Left hindlimb (tissue), 1 donor: ENCODE measurements at regions not wholly inside any gene's neighbourhood (a gene's known extent, or its start where the extent isn't known, plus 50 kb on each side); places are given as distances from the start of the nearest gene placed in this dataset.

Experiments
- DNase-seq: peaks from one replicate; pipeline ENCODE4 v3.0.0-alpha.2; 2018

GRCh38 chr5:159602434-159602833, 272.1 kb upstream of the IL12B start:
- DNase-seq: no peak

DNA sequence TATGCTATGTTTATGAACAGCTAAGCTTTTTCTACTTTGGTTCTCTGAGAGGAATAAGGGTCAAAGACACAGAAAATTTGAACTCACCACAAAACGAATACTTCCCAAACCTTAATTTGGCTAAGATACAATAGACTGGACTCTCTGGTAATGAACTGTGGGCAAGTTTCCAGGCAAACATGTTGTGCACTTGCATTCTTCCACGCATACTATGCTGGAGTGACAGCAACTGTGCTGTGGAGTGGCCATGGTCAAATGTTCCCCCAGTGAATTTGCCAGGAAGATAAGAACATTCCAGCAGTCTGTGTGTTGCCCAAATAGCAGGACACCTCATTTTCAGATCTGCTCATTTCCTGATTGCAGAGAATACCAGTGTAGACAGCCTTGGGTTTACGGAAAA, 275.3 kb upstream of the IL12B start:
- DNase-seq: no peak

- DNase-seq: no peak
Measured at GRCh38 chr5:159609359-159609758, 279.1 kb upstream of the IL12B start.

DNA sequence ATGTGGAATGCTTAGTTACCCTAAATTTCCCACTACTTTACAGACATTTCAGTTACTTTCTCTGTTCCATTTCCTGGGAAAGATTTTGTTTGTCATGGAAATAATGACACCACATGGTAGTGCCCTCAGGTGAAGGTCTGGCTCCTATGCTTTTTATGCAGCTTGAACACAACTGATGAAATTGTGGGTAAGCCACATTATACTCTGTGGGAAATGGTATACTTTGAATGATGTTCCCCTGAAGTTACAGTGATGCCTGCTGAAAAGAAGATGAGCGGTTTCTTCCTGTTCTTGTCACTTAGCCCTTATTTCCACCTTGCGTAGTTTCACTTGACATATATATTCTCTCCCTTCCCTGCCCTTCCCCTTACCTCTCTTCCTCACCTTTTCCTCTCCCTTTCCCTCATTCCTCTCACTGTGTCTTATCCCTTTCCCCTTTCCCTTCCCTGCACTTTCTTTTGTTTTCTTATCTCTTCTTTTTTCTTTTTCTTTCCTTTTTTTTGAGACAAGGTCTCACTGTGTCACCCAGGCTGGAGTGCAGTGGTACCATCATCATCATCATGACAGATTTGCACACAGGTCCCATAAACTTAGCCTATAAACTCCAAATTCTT, 280.8 kb upstream of the IL12B start:
- DNase-seq: no peak

GRCh38 chr5:159616952-159617351, 286.7 kb upstream of the IL12B start:
- no peak for DNase-seq

DNA sequence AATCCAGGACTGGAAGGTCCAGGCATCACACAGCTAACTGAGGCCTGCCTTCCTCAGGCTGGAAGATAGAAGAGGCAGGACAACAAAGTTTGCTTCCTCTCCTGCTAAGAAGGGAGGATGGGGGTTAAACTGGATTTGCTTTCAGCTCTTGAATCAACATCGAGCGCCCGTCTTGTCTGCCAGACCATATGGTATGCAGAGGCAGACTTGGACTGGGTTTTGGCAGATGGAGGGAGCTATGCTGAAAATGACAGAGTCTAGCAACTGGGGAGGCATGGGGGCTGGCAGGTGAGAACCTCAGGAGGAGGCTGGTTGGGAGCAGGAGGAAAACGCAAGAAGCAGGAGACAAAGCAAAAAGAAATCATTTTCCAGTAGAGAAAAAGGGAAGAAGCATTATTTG, 289.5 kb upstream of the IL12B start:
- DNase-seq: no peak

DNA sequence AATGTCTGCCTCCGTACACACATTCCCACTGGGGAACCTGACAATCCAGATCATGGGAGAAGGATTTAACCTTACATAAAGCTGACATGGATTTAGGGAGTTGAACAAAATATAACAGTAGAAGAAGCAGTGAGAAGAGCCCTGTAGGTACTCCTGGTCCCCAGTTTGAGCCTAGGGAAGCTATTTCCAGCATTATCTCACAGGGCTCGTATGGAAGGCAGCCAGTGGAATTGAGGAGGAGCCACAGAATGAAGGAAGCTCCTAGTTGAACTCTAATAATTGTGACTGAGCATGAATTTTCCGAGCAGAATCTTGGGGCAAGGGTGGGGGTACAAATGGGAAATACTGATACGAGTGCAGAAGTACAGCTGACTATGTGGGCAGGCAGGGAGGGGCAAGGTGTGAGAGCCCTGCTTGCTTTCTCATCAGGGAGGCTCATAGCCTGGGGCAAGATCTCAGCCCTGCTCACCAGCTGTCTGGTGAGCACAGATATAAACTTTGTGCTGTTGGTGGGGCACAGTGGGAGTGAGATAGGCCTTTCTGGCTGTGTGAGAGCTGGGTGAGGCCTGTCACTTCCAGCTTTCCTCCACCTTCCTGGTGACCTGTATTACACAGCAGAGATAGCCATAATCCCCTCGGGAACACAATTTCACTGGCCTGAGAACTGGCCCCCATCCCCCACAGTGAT, 290.7 kb upstream of the IL12B start:
- no peak for DNase-seq

GRCh38 chr5:159628703-159629102, 287.6 kb upstream of the ADRA1B start:
- DNase-seq: no peak

- DNase-seq: no peak
Measured at GRCh38 chr5:159629158-159629557, 287.1 kb upstream of the ADRA1B start.

DNA sequence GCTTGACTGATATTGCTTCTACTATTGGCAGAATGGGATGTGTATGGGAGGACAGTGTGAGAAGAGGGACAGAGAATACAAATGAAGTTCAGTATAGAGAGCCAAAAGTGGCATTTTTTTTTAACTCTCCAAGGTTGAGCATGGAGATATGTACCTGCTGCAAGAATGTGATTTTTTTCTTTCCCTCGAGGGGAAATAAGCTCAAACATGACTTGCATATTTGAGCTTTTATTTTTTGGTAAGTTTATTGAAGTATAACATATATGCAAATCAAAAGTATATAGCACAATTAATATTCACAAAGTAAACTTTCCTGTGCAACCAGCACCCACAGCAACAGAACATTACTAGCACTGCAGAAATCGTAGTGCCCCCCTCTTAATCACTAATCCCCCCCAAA, 285.7 kb upstream of the ADRA1B start:
- DNase-seq: no peak

GRCh38 chr5:159631001-159631400, 285.3 kb upstream of the ADRA1B start:
- no peak for DNase-seq

- DNase-seq: no peak
Measured at GRCh38 chr5:159632866-159633265, 283.4 kb upstream of the ADRA1B start.

GRCh38 chr5:159638481-159638880, 277.8 kb upstream of the ADRA1B start:
- no peak for DNase-seq

DNA sequence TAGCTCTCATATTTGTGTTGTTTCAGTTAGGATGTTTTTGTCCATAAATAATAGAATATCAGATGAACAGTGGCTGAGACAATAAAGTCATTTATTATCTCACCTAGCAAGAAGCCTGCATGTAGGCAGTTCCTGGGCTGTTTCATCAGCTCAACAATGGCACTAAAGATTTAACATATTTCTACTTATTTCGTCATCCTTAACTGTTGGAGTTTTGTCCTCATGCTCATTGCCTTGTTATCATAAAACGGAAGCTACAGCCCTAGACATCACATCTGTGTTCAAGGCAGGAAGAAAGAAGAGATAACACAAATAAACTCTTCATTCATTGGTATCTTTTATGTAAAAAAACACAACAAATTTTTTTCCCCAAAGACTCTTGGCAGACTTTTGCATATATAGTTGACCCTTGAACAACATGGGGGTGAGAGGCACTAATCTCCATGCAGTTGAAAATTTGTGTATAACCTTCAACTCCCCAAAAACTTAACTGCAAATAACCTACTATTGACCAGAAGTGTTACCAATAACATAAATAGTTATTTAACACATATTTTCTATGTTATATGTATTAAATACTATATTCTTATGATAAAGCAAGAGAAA, 277.2 kb upstream of the ADRA1B start:
- no peak for DNase-seq

- DNase-seq: no peak
Measured at GRCh38 chr5:159639590-159639989, 276.7 kb upstream of the ADRA1B start.

DNA sequence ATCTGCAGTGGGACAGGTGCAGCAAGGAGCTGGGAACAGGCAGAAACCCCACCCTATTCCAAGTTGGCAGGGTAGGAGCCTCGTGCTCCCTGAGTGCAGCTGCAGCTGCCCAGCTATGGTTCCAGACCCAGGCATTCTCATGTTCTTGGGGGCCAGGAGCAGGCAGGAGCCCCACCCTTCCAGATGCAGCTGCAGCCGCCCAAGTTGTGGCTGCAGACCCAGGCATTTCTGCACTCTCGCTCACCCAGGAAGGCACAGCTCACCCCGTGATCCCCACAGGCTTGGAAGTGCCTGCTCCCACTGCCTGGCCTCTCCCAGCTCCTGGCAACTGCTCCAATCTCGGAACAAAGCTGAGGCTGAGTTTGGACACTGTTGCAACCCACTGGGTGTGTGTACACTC, 275.8 kb upstream of the ADRA1B start:
- DNase-seq: no peak

DNA sequence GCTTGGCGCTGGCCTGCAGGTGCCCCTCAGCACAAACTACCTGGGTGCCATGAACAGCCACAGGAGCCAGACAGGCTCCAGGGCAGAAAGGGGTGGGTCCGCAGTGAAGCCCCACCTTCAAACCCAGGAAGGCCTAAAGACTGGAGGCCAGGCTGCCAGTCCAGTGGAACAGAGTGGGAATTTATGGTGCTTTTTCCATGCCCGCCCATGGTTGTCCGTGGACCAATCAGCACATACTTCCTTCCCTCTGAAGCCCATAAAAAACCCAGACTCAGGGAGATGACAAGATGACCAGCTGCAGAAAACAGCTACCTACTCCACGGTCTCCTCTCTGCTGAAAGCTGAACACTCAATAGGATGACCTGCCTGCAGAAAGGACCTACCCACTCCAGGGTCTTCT, 275.4 kb upstream of the ADRA1B start:
- no peak for DNase-seq

- DNase-seq: no peak
Measured at GRCh38 chr5:159641371-159642039, 274.8 kb upstream of the ADRA1B start.

DNA sequence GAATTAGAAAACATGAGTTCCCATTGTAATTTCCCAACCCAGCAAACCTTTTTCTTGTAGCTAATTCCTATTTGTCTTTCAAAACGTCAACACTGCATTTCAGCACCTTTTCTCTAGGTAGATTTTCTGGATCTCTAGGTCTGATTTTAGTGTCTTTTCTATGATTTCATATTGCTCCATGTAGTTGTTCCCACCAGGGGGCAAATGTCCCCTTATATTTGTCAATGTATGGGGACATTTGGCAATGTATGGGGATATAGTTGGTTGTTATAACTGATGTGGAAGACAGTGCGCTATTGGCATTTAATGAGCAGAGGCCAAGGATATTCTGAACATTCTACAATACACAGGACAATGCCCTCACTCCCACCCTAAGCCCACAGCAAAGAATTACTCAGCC, 273.9 kb upstream of the ADRA1B start:
- DNase-seq: no peak

- no peak for DNase-seq
Measured at GRCh38 chr5:159644053-159644452, 272.2 kb upstream of the ADRA1B start.

DNA sequence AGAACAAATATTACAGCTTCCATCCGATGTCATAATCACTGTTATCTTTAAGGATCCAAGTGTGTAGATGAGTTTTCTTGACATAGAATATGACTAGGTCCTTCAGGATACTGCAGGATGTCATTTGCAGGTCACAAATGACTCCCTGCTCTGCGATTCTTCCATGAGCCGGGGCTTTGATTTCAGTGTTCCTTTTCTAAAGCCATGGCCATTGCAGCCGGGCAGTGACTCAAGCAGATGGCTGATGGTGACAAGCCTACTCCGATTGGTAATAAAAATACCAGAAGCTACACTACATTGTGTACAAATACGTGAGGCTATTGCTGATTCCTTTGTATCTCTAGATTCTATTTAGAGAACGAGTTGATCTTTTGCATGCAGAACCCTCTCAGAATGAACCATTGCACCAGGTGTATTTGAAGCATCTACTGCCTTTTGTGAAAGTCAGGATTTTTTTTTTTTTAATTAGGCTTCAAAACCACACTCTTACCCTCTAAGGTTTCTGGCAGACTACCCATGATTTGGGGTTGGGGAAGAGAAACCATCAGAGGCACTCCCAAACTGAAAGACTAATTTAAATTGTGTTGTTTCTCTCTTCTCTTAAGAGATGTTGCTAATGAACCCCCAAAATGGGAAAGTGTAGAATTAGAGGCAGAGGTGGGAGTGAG, 271.0 kb upstream of the ADRA1B start:
- DNase-seq: no peak

GRCh38 chr5:159650803-159651202, 265.5 kb upstream of the ADRA1B start:
- DNase-seq: no peak

DNA sequence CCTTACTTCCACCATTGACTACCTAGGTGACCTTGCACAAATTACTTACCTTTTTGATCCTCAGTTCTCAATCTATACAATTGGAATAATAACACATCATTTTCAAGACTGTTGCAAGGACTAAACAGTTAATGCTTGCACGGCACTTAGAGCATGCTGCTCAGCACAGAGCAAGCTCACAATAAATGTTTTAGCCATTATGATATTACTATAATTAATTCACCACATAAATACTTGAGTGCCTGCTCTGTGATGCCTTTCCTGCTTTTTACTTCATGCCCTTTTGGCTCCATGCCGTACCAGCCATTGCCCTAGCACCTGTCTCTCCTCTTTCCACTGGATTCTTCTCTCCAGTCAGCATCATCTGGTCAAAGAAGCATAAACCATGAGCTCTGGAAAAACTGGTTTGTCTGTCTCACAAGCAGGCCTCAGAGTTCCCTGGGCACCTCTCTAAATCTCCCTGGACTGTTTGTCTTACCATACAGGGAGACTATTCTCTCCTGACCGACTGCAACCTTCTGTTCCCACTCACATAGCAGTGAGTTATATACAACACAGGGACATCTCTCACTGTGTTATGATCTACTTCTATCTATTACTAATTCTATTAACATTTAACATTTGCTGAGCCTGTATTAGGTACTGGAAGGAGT, 260.4 kb upstream of the ADRA1B start:
- no peak for DNase-seq
